T-helper 2 cell (primary cell): ENCODE measurements at regions not wholly inside any gene's neighbourhood (a gene's known extent, or its start where the extent isn't known, plus 50 kb on each side); places are given as distances from the start of the nearest gene placed in this dataset.

Source experiments
- DNase-seq, 5 experiments: peaks; one replicate each; pipeline versions ENCODE4 v3.0.0 to v3.0.0-alpha.2; 2012 to 2022

GRCh38 chr9:68648164-68648563 lies 56.9 kb upstream of the PIP5K1B start:
- DNase-seq: no peak

- DNase-seq: no peak
These were observed 56.1 kb upstream of the PIP5K1B start for GRCh38 chr9:68648971-68649370.

GRCh38 chr9:68651280-68651893 lies 53.7 kb upstream of the PIP5K1B start:
- DNase-seq: peak in 1 of 5 experiments; percentile 8

- peak in 1 of 5 experiments; percentile 38 for DNase-seq
These were observed 51.9 kb upstream of the PIP5K1B start for GRCh38 chr9:68653141-68653595.

- no peak for DNase-seq
These were observed 51.0 kb upstream of the PIP5K1B start for GRCh38 chr9:68654075-68654474.
